GM12878 (cell line): ENCODE measurements at regions not wholly inside any gene's neighbourhood (a gene's known extent, or its start where the extent isn't known, plus 50 kb on each side); places are given as distances from the start of the nearest gene placed in this dataset.

ENCODE experiments used
- ATAC-seq: fragments of 200-7000 bp; cut with Tn5 transposase; 3 replicates; pipeline ENCODE4 v1.9.1; 2020; ENCODE audit warnings: mild to moderate bottlenecking, moderate library complexity
- BruUV-seq: library from RNA; stranded (reverse); fragments of 400-500 nt; replicated peaks from 2 replicates; lab custom pipeline; 2021; lab: Mats Ljungman, UMichigan
- CTCF ChIA-PET: fragments of 300-600 bp; sonication (Branson Sonifier 250); formaldehyde crosslinking; extraction: SDS; loops from one replicate; lab custom pipeline; 2021; ENCODE audit warnings: inconsistent platforms; lab: Yijun Ruan, JAX
- POLR2A ChIA-PET: fragments of 350-600 bp; formaldehyde crosslinking; extraction: SDS; loops from one replicate; lab custom pipeline; 2021; ENCODE audit warnings: inconsistent platforms; lab: Charles Lee
- RAD21 ChIA-PET: fragments of 300-600 bp; sonication (Branson Sonifier 250); formaldehyde crosslinking; loops from one replicate; lab custom pipeline; 2023; ENCODE audit warnings: antibody characterized with exemption; ENCODE audit not compliant: unreplicated experiment; lab: Charles Lee
- SMC1A ChIA-PET: fragments of 300-600 bp; sonication (Branson Sonifier 250); formaldehyde crosslinking; loops from one replicate; lab custom pipeline; 2023; ENCODE audit not compliant: unreplicated experiment, uncharacterized antibody; lab: Charles Lee
- DNase-seq: peaks from one replicate; pipeline ENCODE4 v3.0.0-alpha.2; 2011; ENCODE audit warnings: low read depth, low spot score
- FAIRE-seq: peaks from 3 replicates; lab custom pipeline; 2011; peaks lifted over from hg19 to GRCh38; lab: Jason Lieb, UNC
- H2AFZ ChIP-seq: 2 replicates; pipeline ENCODE4 v1.6.0; 2011; ENCODE audit warnings: low read depth, low read length, control low read depth; ENCODE audit not compliant: control insufficient read depth
- H3K27ac ChIP-seq: 2 replicates; pipeline ENCODE4 v1.5.1; 2011; ENCODE audit warnings: control low read depth; ENCODE audit not compliant: control insufficient read depth, insufficient read depth
- H3K27me3 ChIP-seq, 2 experiments: replicated peaks in 1 of 2; 2 replicates each; pipeline versions ENCODE4 v1.6.0 to v1.6.1; 2011; ENCODE audit warnings: low read length in 1 of 2; ENCODE audit not compliant: control insufficient read depth in 2 of 2, insufficient read depth in 2 of 2
- H3K36me3 ChIP-seq, 2 experiments: 2 replicates each; pipeline ENCODE4 v1.5.1; 2011; ENCODE audit warnings: low read length in 1 of 2; ENCODE audit not compliant: control insufficient read depth in 2 of 2, insufficient read depth in 2 of 2
- H3K4me1 ChIP-seq: 2 replicates; pipeline ENCODE4 v1.6.1; 2011; ENCODE audit warnings: mild to moderate bottlenecking, low read length, moderate library complexity, mixed read lengths; ENCODE audit not compliant: control insufficient read depth, insufficient read depth
- H3K4me2 ChIP-seq: 2 replicates; pipeline ENCODE4 v1.6.0; 2011; ENCODE audit warnings: control low read depth; ENCODE audit not compliant: control insufficient read depth, insufficient read depth
- H3K4me3 ChIP-seq: fragments of 200-600 bp; sonication (generic); 2 replicates; pipeline ENCODE4 v1.5.1; 2016
- H3K79me2 ChIP-seq: 2 replicates; pipeline ENCODE4 v1.6.0; 2011; ENCODE audit warnings: low read length; ENCODE audit not compliant: control insufficient read depth, insufficient read depth
- H3K9ac ChIP-seq: 2 replicates; pipeline ENCODE4 v1.8.0; 2011; ENCODE audit warnings: low read length, control low read depth, mixed read lengths; ENCODE audit not compliant: control insufficient read depth, insufficient read depth
- H3K9me3 ChIP-seq: replicated peaks from 3 replicates; pipeline ENCODE4 v1.5.1; 2011; ENCODE audit warnings: mild to moderate bottlenecking, low read length; ENCODE audit not compliant: control insufficient read depth, insufficient read depth
- H4K20me1 ChIP-seq: 2 replicates; pipeline ENCODE4 v1.6.0; 2011; ENCODE audit not compliant: control insufficient read depth, insufficient read depth
- CBX3 ChIP-seq: fragments of 200-600 bp; sonication (generic); IDR thresholded peaks from 2 replicates; pipeline ENCODE4 v1.6.1; 2016; ENCODE audit warnings: low read depth, borderline replicate concordance
- ESRRA ChIP-seq: IDR thresholded peaks from 2 replicates; pipeline ENCODE4 v1.6.1; 2012; ENCODE audit warnings: mild to moderate bottlenecking, low read length, improper control_type of control experiment
- IRF4 ChIP-seq: IDR thresholded peaks from 2 replicates; pipeline ENCODE4 v1.6.1; 2011; ENCODE audit warnings: low read depth, low read length
- MTA2 ChIP-seq: fragments of 450-650 bp; IDR thresholded peaks from 2 replicates; pipeline ENCODE4 v1.6.1; 2016; ENCODE audit warnings: low read depth, mild to moderate bottlenecking, moderate library complexity
- PML ChIP-seq: IDR thresholded peaks from 2 replicates; pipeline ENCODE4 v1.6.1; 2012; ENCODE audit warnings: low read length, inconsistent platforms
- POLR2AphosphoS2 ChIP-seq: IDR thresholded peaks from 2 replicates; pipeline ENCODE4 v1.6.1; 2011; ENCODE audit warnings: low read depth, mild to moderate bottlenecking, low read length, improper control_type of control experiment, moderate library complexity
- RCOR1 ChIP-seq: conservative IDR thresholded peaks from 2 replicates; pipeline ENCODE4 v1.6.1; 2012; ENCODE audit warnings: low read depth, low read length, improper control_type of control experiment
- RFX5 ChIP-seq: IDR thresholded peaks from 2 replicates; pipeline ENCODE4 v1.6.1; 2011; ENCODE audit warnings: low read depth, low read length, improper control_type of control experiment
- SMC3 ChIP-seq: IDR thresholded peaks from 2 replicates; pipeline ENCODE4 v1.6.1; 2011; ENCODE audit warnings: low read length, improper control_type of control experiment, borderline replicate concordance
- SP1 ChIP-seq: IDR thresholded peaks from one replicate; pipeline ENCODE4 v1.6.1; 2011; ENCODE audit warnings: low read depth, low read length
- ZNF274 ChIP-seq: IDR thresholded peaks from one replicate; pipeline ENCODE4 v1.8.0; 2011; ENCODE audit not compliant: insufficient read length, insufficient read depth
- WGBS: methylation state at CpG from one replicate; pipeline ENCODE4 v1.1.6; 2016; ENCODE audit warnings: low lambda C conversion rate; ENCODE audit not compliant: insufficient replicate concordance, insufficient coverage; ENCODE audit errors: missing lambda C conversion rate; 5-methylcytosine and 5-hydroxymethylcytosine counted together
- in situ Hi-C: fragments of 300-500 bp; cut with MboI; formaldehyde crosslinking; loops from 9 replicates; pipeline ENCODE4 v1.14.3; 2018; ENCODE audit warnings: mixed read lengths
- intact Hi-C: fragments of 100-400 bp; cut with micrococcal nuclease; formaldehyde crosslinking; loops from one replicate; pipeline ENCODE4 v1.14.2; 2022; ENCODE audit not compliant: unreplicated experiment
- TF ChIP-seq, protein P1 (sequence below): IDR thresholded peaks from 2 replicates; pipeline ENCODE4 v1.6.1; 2011; ENCODE audit warnings: borderline replicate concordance, low read depth, mild to moderate bottlenecking, moderate library complexity, low read length; ENCODE audit not compliant: insufficient read depth, poor library complexity, severe bottlenecking

DNA sequence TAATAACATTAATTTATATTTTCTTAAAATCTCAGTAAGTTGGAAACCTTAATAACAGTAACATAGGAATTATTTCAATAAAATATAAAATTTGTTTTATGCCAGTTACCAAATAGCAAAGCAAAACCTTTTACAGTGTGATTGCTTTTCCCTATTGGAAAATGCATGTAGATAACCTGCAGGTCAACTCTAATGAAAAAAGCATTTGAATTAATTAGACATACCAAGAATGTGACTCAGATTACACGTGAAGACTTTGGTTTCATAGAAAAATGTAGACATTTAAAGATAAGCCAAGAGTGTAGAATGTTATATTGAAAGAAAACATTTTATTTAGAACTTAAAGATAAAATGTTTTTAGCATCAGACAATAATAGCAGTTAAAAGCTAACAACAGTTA lies 888.1 kb downstream of the TMEM121 start:
- no peaks in the 10 kb centered on the region for H3K79me2 ChIP-seq
- no peak for TF ChIP-seq RFX5
- no peak for TF ChIP-seq MTA2
- no peak for TF ChIP-seq SP1
- no peak for TF ChIP-seq IRF4
- FAIRE-seq, result no peak
- in situ Hi-C loops (no loop called here), intact Hi-C loops (loop anchor here (10.0 kb wide), 1 partner anchor 880 kb away; no protein-coding TSS in a partner anchor)
- ChIA-PET RAD21 (no interaction called here), POLR2A (no interaction called here), SMC1A (interaction anchor here (3.7 kb wide), 1 partner anchor 40 kb away, joined by 15 read pairs; no protein-coding TSS in a partner anchor), CTCF (interaction anchor here (0.6 to 13.4 kb wide), 10 partner anchors 10 to 416 kb away, joined by 3 to 205 read pairs (median 46); no protein-coding TSS in a partner anchor)
- no peaks in the 10 kb centered on the region; a peak in 1 of 4 replicates for H3K27me3 ChIP-seq
- H3K4me2 ChIP-seq, result no peak overlapping the region
- WGBS, result 0% methylated on average over 1 of the region's 1 CpG
- H3K9ac ChIP-seq, result no peak overlapping the region
- DNase-seq, result no peak
- H3K4me1 ChIP-seq, result no peaks in the 10 kb centered on the region
- no TSS peak for BruUV-seq
- H3K27ac ChIP-seq, result no peak overlapping the region
- H3K9me3 ChIP-seq, result no peaks in the 10 kb centered on the region
- ATAC-seq, result no peak
- no peaks in the 10 kb centered on the region for H3K36me3 ChIP-seq
- no peak overlapping the region for H3K4me3 ChIP-seq
- H2AFZ ChIP-seq, result no peak overlapping the region
- H4K20me1 ChIP-seq, result no peaks in the 10 kb centered on the region

DNA sequence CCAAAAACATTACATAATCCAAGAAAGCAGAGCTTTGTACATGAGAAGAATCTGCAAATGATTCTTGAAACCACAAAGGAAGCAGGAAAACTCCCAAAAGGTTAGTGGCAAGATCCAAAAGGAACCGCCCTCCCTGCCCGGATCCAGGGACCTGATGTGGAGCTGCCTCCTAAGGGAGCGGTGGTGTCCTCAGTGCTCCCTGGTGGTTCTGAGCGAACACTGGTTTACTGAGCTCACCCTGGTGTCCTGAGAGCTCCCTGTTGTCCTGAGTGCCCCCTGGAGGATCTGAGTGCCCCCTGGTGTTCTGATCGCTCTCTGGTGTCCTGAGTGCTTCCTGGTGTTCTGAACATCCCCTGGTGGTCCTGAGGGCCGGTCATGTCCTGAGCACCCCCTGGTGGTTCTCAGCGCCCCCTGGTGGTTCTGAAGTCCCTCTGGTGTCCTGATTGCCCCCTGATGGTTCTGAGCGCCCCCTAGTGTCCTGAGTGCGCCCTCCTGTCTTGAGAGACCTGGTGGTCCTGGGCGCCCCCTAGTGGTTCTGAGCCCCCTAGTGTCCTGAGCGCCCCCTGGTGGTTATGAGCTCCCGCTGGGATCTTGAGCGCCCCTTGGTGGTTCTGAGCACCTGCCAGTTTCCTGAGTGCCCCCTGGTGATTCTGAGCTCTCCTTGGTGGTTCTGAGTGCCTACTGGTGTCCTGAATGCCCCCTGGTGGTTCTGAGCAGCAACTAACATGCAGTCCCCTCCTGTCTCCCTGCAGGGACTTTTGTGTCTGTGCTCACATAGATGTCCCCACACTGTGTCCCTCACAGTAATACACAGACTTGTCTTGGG lies 891.1 kb downstream of the TMEM121 start:
- RAD21 ChIA-PET, result interaction anchor here (0.6 to 2.4 kb wide), 16 partner anchors 9 to 879 kb away, joined by 3 to 13 read pairs (median 3); no protein-coding TSS in a partner anchor
- H3K4me2 ChIP-seq, result no peak overlapping the region
- no peak overlapping the region for H3K27ac ChIP-seq
- FAIRE-seq (peak; percentile 93), DNase-seq (peak; percentile 72), ATAC-seq (peak; percentile 99)
- BruUV-seq, result no TSS peak
- H2AFZ ChIP-seq, result no peak overlapping the region
- no peaks in the 10 kb centered on the region for H3K9me3 ChIP-seq
- no peak overlapping the region for H3K4me3 ChIP-seq
- 28% methylated on average over 13 of the region's 13 CpGs for WGBS
- SMC1A ChIA-PET, result interaction anchor here (0.6 to 3.7 kb wide), 15 partner anchors 20 to 1287 kb away, joined by 3 to 15 read pairs (median 4); no protein-coding TSS in a partner anchor
- intact Hi-C loops (loop anchor here (1.0 to 10.0 kb wide), 3 partner anchors 100 to 883 kb away; no protein-coding TSS in a partner anchor), in situ Hi-C loops (no loop called here)
- CTCF ChIA-PET, result interaction anchor here (0.6 to 13.4 kb wide), 116 partner anchors 9 to 1352 kb away, joined by 3 to 205 read pairs (median 5); partner anchors contain the start of gene GPR132
- POLR2A ChIA-PET, result no interaction called here
- H3K36me3 ChIP-seq, result no peaks in the 10 kb centered on the region
- no peaks in the 10 kb centered on the region for H4K20me1 ChIP-seq
- H3K79me2 ChIP-seq, result no peaks in the 10 kb centered on the region
- no peaks in the 10 kb centered on the region; a peak in 1 of 4 replicates for H3K27me3 ChIP-seq
- no peaks in the 10 kb centered on the region for H3K4me1 ChIP-seq
- H3K9ac ChIP-seq, result no peak overlapping the region
- TF ChIP-seq SMC3, result peak; percentile 62
- no peak for TF ChIP-seq POLR2AphosphoS2
- no peak for TF ChIP-seq ESRRA
- TF ChIP-seq CBX3, result no peak
- TF ChIP-seq PML, result 0 out of 2 replicates have a peak, but pooled peaks have one; percentile 35
- TF ChIP-seq RCOR1, result 0 out of 2 replicates have a peak, but pooled peaks have one; percentile 59
- TF ChIP-seq, protein P1, sequence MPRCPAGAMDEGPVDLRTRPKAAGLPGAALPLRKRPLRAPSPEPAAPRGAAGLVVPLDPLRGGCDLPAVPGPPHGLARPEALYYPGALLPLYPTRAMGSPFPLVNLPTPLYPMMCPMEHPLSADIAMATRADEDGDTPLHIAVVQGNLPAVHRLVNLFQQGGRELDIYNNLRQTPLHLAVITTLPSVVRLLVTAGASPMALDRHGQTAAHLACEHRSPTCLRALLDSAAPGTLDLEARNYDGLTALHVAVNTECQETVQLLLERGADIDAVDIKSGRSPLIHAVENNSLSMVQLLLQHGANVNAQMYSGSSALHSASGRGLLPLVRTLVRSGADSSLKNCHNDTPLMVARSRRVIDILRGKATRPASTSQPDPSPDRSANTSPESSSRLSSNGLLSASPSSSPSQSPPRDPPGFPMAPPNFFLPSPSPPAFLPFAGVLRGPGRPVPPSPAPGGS, result peak; percentile 74
- TF ChIP-seq ZNF274, result no peak
